Erythroblast (primary cell): ENCODE measurements at regions not wholly inside any gene's neighbourhood (a gene's known extent, or its start where the extent isn't known, plus 50 kb on each side); places are given as distances from the start of the nearest gene placed in this dataset.
"Not testable (repeated sequence)": the region's sequence is repeated elsewhere in the genome, so short reads cannot be mapped to it uniquely, and the experiment has no call there.

Experiments
- DNase-seq, 2 experiments: peaks; one replicate each; lab custom pipeline; 2025; lab: John Stamatoyannopoulos, UW
- GATA1 ChIP-seq: IDR thresholded peaks from 2 replicates; pipeline ENCODE4 v1.6.1; 2011; ENCODE audit warnings: low read depth, mild to moderate bottlenecking, control low read depth, low read length, moderate library complexity
- POLR2A ChIP-seq: IDR thresholded peaks from 2 replicates; pipeline ENCODE4 v1.6.1; 2011; ENCODE audit warnings: mild to moderate bottlenecking, low read length

GRCh38 chr1:109837852-109838570 lies 72.6 kb upstream of the CSF1 start:
- no peak for DNase-seq
- TF ChIP-seq GATA1 (no peak), POLR2A (no peak)

- not testable (repeated sequence) for DNase-seq
Measured at GRCh38 chr1:109835645-109836044, 71.9 kb upstream of the EPS8L3 start.

- DNase-seq, result no peak
- TF ChIP-seq POLR2A, result no peak
- TF ChIP-seq GATA1, result no peak
Measured at GRCh38 chr1:109834951-109835350, 71.2 kb upstream of the EPS8L3 start.

- DNase-seq, result no peak
- no peak for TF ChIP-seq POLR2A
- TF ChIP-seq GATA1, result no peak
Measured at GRCh38 chr1:109832945-109833344, 69.2 kb upstream of the EPS8L3 start.

- no peak for DNase-seq
- no peak for TF ChIP-seq POLR2A
- no peak for TF ChIP-seq GATA1
Measured at GRCh38 chr1:109828756-109829505, 65.2 kb upstream of the EPS8L3 start.

- DNase-seq, result no peak
- TF ChIP-seq POLR2A (no peak), GATA1 (no peak)
Measured at GRCh38 chr1:109827986-109828385, 64.3 kb upstream of the EPS8L3 start.

- TF ChIP-seq GATA1 (no peak), POLR2A (no peak)
- no peak for DNase-seq
Measured at GRCh38 chr1:109827466-109827865, 63.7 kb upstream of the EPS8L3 start.

- no peak for DNase-seq
- TF ChIP-seq POLR2A, result no peak
- TF ChIP-seq GATA1, result no peak
Measured at GRCh38 chr1:109826930-109827349, 63.2 kb upstream of the EPS8L3 start.

- TF ChIP-seq GATA1, result no peak
Measured at GRCh38 chr1:109826446-109826845, 62.7 kb upstream of the EPS8L3 start.

GRCh38 chr1:109824349-109825115 lies 60.8 kb upstream of the EPS8L3 start:
- DNase-seq, result no peak
- TF ChIP-seq POLR2A (no peak), GATA1 (no peak)

More at GRCh38 chr1:109826446-109826845, 62.7 kb upstream of the EPS8L3 start:
- DNase-seq, result no peak

GRCh38 chr1:109823543-109824348 lies 60.0 kb upstream of the EPS8L3 start:
- TF ChIP-seq GATA1 (no peak), POLR2A (no peak)
- DNase-seq, result peak; percentile 62 to 64

GRCh38 chr1:109822749-109823542 lies 59.2 kb upstream of the EPS8L3 start:
- TF ChIP-seq GATA1 (no peak), POLR2A (no peak)
- no peak for DNase-seq
